Gastrocnemius medialis (tissue), 4 donors: ENCODE measurements at regions not wholly inside any gene's neighbourhood (a gene's known extent, or its start where the extent isn't known, plus 50 kb on each side); places are given as distances from the start of the nearest gene placed in this dataset.

Experiments used
- CTCF ChIP-seq, 5 experiments: fragments of 450-650 bp in 3 of 5; fragments of 200-600 bp in 2 of 5; sonication (generic) in 2 of 5; IDR thresholded peaks in 4 of 5; conservative IDR thresholded peaks in 1 of 5; 1 replicate in 4 of 5; 2 replicates in 1 of 5; pipeline ENCODE4 v1.5.1; 2016 to 2019; ENCODE audit warnings: antibody characterized with exemption in 5 of 5, mild to moderate bottlenecking in 3 of 5, moderate library complexity in 3 of 5
- POLR2A ChIP-seq, 2 donors: fragments of 450-650 bp; IDR thresholded peaks; one replicate each; pipeline ENCODE4 v1.6.1; 2017; ENCODE audit warnings: antibody characterized with exemption in 2 of 2, mild to moderate bottlenecking in 2 of 2, moderate library complexity in 2 of 2

GRCh38 chr9:118187408-118187807 lies 483.2 kb downstream of the TLR4 start:
- TF ChIP-seq CTCF (IDR thresholded peaks at IDR 0.05 in 4 of 5, conservative IDR thresholded peaks at IDR 0.05 in 1 of 5), result no peak
- no peak for TF ChIP-seq POLR2A (IDR thresholded peaks at IDR 0.05)
